ENCODE measurements at regions not wholly inside any gene's neighbourhood (a gene's known extent, or its start where the extent isn't known, plus 50 kb on each side); places are given as distances from the start of the nearest gene placed in this dataset.
"Not testable (repeated sequence)": the region's sequence is repeated elsewhere in the genome, so short reads cannot be mapped to it uniquely, and the experiment has no call there.

- not testable (repeated sequence) for DNase-seq (ENCODE audit: low spot score)
Measured at GRCh38 chr18:7178568-7178967, 52.3 kb upstream of the LRRC30 start.

GRCh38 chr18:7177116-7177744, 53.7 kb upstream of the LRRC30 start:
- DNase-seq (ENCODE audit: low spot score), result peak; percentile 52

- DNase-seq (ENCODE audit: low spot score), result no peak
Measured at GRCh38 chr18:7174344-7175095, 56.4 kb upstream of the LRRC30 start.

GRCh38 chr18:7173216-7173615, 55.6 kb upstream of the LAMA1 start:
- DNase-seq (ENCODE audit: low spot score), result no peak

GRCh38 chr18:7172611-7173010, 55.0 kb upstream of the LAMA1 start:
- no peak for DNase-seq (ENCODE audit: low spot score)

GRCh38 chr18:7170292-7170691, 52.7 kb upstream of the LAMA1 start:
- no peak for DNase-seq (ENCODE audit: low spot score)

- no peak for DNase-seq (ENCODE audit: low spot score)
Measured at GRCh38 chr18:7169601-7170000, 52.0 kb upstream of the LAMA1 start.

- no peak for DNase-seq (ENCODE audit: low spot score)
Measured at GRCh38 chr18:7168408-7168807, 50.8 kb upstream of the LAMA1 start.

All from mucosa of gallbladder (tissue), 1 donor.